GM12878 (cell line): ENCODE measurements at regions not wholly inside any gene's neighbourhood (a gene's known extent, or its start where the extent isn't known, plus 50 kb on each side); places are given as distances from the start of the nearest gene placed in this dataset.

ENCODE experiments used
- ATAC-seq: fragments of 200-7000 bp; cut with Tn5 transposase; 3 replicates; pipeline ENCODE4 v1.9.1; 2020; ENCODE audit warnings: mild to moderate bottlenecking, moderate library complexity
- BruUV-seq: library from RNA; stranded (reverse); fragments of 400-500 nt; replicated peaks from 2 replicates; lab custom pipeline; 2021; lab: Mats Ljungman, UMichigan
- CTCF ChIA-PET: fragments of 300-600 bp; sonication (Branson Sonifier 250); formaldehyde crosslinking; extraction: SDS; loops from one replicate; lab custom pipeline; 2021; ENCODE audit warnings: inconsistent platforms; lab: Yijun Ruan, JAX
- POLR2A ChIA-PET: fragments of 350-600 bp; formaldehyde crosslinking; extraction: SDS; loops from one replicate; lab custom pipeline; 2021; ENCODE audit warnings: inconsistent platforms; lab: Charles Lee
- RAD21 ChIA-PET: fragments of 300-600 bp; sonication (Branson Sonifier 250); formaldehyde crosslinking; loops from one replicate; lab custom pipeline; 2023; ENCODE audit warnings: antibody characterized with exemption; ENCODE audit not compliant: unreplicated experiment; lab: Charles Lee
- SMC1A ChIA-PET: fragments of 300-600 bp; sonication (Branson Sonifier 250); formaldehyde crosslinking; loops from one replicate; lab custom pipeline; 2023; ENCODE audit not compliant: unreplicated experiment, uncharacterized antibody; lab: Charles Lee
- DNase-seq: peaks from one replicate; pipeline ENCODE4 v3.0.0-alpha.2; 2011; ENCODE audit warnings: low read depth, low spot score
- FAIRE-seq: peaks from 3 replicates; lab custom pipeline; 2011; peaks lifted over from hg19 to GRCh38; lab: Jason Lieb, UNC
- H2AFZ ChIP-seq: 2 replicates; pipeline ENCODE4 v1.6.0; 2011; ENCODE audit warnings: low read depth, low read length, control low read depth; ENCODE audit not compliant: control insufficient read depth
- H3K27ac ChIP-seq: 2 replicates; pipeline ENCODE4 v1.5.1; 2011; ENCODE audit warnings: control low read depth; ENCODE audit not compliant: control insufficient read depth, insufficient read depth
- H3K27me3 ChIP-seq, 2 experiments: replicated peaks in 1 of 2; 2 replicates each; pipeline versions ENCODE4 v1.6.0 to v1.6.1; 2011; ENCODE audit warnings: low read length in 1 of 2; ENCODE audit not compliant: control insufficient read depth in 2 of 2, insufficient read depth in 2 of 2
- H3K36me3 ChIP-seq, 2 experiments: 2 replicates each; pipeline ENCODE4 v1.5.1; 2011; ENCODE audit warnings: low read length in 1 of 2; ENCODE audit not compliant: control insufficient read depth in 2 of 2, insufficient read depth in 2 of 2
- H3K4me1 ChIP-seq: 2 replicates; pipeline ENCODE4 v1.6.1; 2011; ENCODE audit warnings: mild to moderate bottlenecking, low read length, moderate library complexity, mixed read lengths; ENCODE audit not compliant: control insufficient read depth, insufficient read depth
- H3K4me2 ChIP-seq: 2 replicates; pipeline ENCODE4 v1.6.0; 2011; ENCODE audit warnings: control low read depth; ENCODE audit not compliant: control insufficient read depth, insufficient read depth
- H3K4me3 ChIP-seq: fragments of 200-600 bp; sonication (generic); 2 replicates; pipeline ENCODE4 v1.5.1; 2016
- H3K79me2 ChIP-seq: 2 replicates; pipeline ENCODE4 v1.6.0; 2011; ENCODE audit warnings: low read length; ENCODE audit not compliant: control insufficient read depth, insufficient read depth
- H3K9ac ChIP-seq: 2 replicates; pipeline ENCODE4 v1.8.0; 2011; ENCODE audit warnings: low read length, control low read depth, mixed read lengths; ENCODE audit not compliant: control insufficient read depth, insufficient read depth
- H3K9me3 ChIP-seq: replicated peaks from 3 replicates; pipeline ENCODE4 v1.5.1; 2011; ENCODE audit warnings: mild to moderate bottlenecking, low read length; ENCODE audit not compliant: control insufficient read depth, insufficient read depth
- H4K20me1 ChIP-seq: 2 replicates; pipeline ENCODE4 v1.6.0; 2011; ENCODE audit not compliant: control insufficient read depth, insufficient read depth
- EZH2 ChIP-seq: IDR thresholded peaks from 2 replicates; pipeline ENCODE4 v1.6.1; 2012; ENCODE audit warnings: low read depth, mild to moderate bottlenecking, control low read depth, inconsistent platforms, low read length, borderline replicate concordance; ENCODE audit not compliant: control insufficient read depth
- HDGF ChIP-seq: fragments of 450-650 bp; IDR thresholded peaks from 2 replicates; pipeline ENCODE4 v1.6.1; 2016; ENCODE audit warnings: antibody characterized with exemption
- IKZF1 ChIP-seq: fragments of 450-650 bp; conservative IDR thresholded peaks from 2 replicates; pipeline ENCODE4 v1.6.1; 2017; ENCODE audit warnings: antibody characterized with exemption, mild to moderate bottlenecking
- IKZF2 ChIP-seq, 2 experiments: fragments of 450-650 bp; IDR thresholded peaks; 2 replicates each; pipeline ENCODE4 v1.6.1; 2017; ENCODE audit warnings: mild to moderate bottlenecking in 2 of 2, moderate library complexity in 2 of 2
- SREBF1 ChIP-seq: IDR thresholded peaks from 2 replicates; pipeline ENCODE4 v1.6.1; 2012; ENCODE audit warnings: mild to moderate bottlenecking, low read length
- ZBED1 ChIP-seq: IDR thresholded peaks from 2 replicates; pipeline ENCODE4 v1.6.1; 2016; ENCODE audit warnings: borderline replicate concordance
- ZZZ3 ChIP-seq: IDR thresholded peaks from 2 replicates; pipeline ENCODE4 v1.6.1; 2011; ENCODE audit warnings: low read depth; ENCODE audit not compliant: control insufficient read depth, insufficient read length
- WGBS: methylation state at CpG from one replicate; pipeline ENCODE4 v1.1.6; 2016; ENCODE audit warnings: low lambda C conversion rate; ENCODE audit not compliant: insufficient replicate concordance, insufficient coverage; ENCODE audit errors: missing lambda C conversion rate; 5-methylcytosine and 5-hydroxymethylcytosine counted together
- in situ Hi-C: fragments of 300-500 bp; cut with MboI; formaldehyde crosslinking; loops from 9 replicates; pipeline ENCODE4 v1.14.3; 2018; ENCODE audit warnings: mixed read lengths
- intact Hi-C: fragments of 100-400 bp; cut with micrococcal nuclease; formaldehyde crosslinking; loops from one replicate; pipeline ENCODE4 v1.14.2; 2022; ENCODE audit not compliant: unreplicated experiment
- TF ChIP-seq, protein P1 (sequence below): IDR thresholded peaks from 2 replicates; pipeline ENCODE4 v1.6.1; 2011; ENCODE audit warnings: borderline replicate concordance, low read depth, mild to moderate bottlenecking, moderate library complexity, low read length; ENCODE audit not compliant: insufficient read depth, poor library complexity, severe bottlenecking
- TF ChIP-seq, protein P2 (sequence below): IDR thresholded peaks from 2 replicates; pipeline ENCODE4 v1.6.1; 2012; ENCODE audit warnings: low read length, inconsistent platforms
- TF ChIP-seq, protein P3 (sequence below): fragments of 450-650 bp; IDR thresholded peaks from 2 replicates; pipeline ENCODE4 v1.6.1; 2016; ENCODE audit warnings: mild to moderate bottlenecking
- TF ChIP-seq, protein P4 (sequence below): fragments of 450-650 bp; IDR thresholded peaks from 2 replicates; pipeline ENCODE4 v1.6.1; 2017; ENCODE audit warnings: low read depth, mild to moderate bottlenecking, moderate library complexity

DNA sequence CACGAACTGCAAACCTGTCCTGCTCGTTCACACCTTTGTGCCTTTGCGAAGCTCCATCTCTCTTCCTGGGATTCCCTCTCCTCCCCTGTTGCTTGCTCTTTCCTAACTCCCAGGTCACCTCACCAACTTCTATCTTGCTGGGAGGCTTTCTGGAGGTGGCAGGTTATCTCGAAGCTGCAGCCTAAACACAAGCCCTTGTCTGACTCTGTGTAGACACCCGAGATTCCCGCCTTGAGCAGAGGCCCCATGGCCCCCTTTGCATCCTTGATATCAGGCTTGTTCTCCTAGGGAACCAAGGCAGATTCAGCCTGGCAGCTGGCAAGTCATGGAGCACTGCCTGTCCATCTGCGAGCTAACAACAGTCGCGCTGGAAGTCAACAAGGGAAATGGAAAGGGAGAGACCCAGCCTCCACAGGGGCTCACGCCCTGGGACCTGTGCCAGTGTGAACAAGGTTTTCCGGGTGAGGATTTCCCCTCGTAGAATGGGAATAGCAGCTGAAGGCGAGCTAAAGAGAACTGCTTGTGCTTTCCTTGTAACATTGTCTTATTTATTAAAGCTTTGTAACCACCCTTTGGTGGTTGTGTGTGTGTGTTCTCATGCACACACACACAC, 109.5 kb upstream of the JUN start:
- FAIRE-seq (no peak), ATAC-seq (no peak)
- RAD21 ChIA-PET: interaction anchor here (1.0 kb wide), 1 partner anchor 10 kb away, joined by 3 read pairs; no protein-coding TSS in a partner anchor

More for the DNA sequence above, 109.5 kb upstream of the JUN start:
- TF ChIP-seq EZH2 (no peak), IKZF1 (no peak), IKZF2 (IDR thresholded peaks at IDR 0.05) (no peak), ZZZ3 (no peak), SREBF1 (no peak), HDGF (no peak), ZBED1 (no peak)
- TF ChIP-seq, protein P1, sequence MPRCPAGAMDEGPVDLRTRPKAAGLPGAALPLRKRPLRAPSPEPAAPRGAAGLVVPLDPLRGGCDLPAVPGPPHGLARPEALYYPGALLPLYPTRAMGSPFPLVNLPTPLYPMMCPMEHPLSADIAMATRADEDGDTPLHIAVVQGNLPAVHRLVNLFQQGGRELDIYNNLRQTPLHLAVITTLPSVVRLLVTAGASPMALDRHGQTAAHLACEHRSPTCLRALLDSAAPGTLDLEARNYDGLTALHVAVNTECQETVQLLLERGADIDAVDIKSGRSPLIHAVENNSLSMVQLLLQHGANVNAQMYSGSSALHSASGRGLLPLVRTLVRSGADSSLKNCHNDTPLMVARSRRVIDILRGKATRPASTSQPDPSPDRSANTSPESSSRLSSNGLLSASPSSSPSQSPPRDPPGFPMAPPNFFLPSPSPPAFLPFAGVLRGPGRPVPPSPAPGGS: no peak
- TF ChIP-seq, protein P2, sequence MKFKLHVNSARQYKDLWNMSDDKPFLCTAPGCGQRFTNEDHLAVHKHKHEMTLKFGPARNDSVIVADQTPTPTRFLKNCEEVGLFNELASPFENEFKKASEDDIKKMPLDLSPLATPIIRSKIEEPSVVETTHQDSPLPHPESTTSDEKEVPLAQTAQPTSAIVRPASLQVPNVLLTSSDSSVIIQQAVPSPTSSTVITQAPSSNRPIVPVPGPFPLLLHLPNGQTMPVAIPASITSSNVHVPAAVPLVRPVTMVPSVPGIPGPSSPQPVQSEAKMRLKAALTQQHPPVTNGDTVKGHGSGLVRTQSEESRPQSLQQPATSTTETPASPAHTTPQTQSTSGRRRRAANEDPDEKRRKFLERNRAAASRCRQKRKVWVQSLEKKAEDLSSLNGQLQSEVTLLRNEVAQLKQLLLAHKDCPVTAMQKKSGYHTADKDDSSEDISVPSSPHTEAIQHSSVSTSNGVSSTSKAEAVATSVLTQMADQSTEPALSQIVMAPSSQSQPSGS: no peak
- TF ChIP-seq, protein P3, sequence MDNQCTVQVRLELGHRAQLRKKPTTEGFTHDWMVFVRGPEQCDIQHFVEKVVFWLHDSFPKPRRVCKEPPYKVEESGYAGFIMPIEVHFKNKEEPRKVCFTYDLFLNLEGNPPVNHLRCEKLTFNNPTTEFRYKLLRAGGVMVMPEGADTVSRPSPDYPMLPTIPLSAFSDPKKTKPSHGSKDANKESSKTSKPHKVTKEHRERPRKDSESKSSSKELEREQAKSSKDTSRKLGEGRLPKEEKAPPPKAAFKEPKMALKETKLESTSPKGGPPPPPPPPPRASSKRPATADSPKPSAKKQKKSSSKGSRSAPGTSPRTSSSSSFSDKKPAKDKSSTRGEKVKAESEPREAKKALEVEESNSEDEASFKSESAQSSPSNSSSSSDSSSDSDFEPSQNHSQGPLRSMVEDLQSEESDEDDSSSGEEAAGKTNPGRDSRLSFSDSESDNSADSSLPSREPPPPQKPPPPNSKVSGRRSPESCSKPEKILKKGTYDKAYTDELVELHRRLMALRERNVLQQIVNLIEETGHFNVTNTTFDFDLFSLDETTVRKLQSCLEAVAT: no peak
- TF ChIP-seq, protein P4, sequence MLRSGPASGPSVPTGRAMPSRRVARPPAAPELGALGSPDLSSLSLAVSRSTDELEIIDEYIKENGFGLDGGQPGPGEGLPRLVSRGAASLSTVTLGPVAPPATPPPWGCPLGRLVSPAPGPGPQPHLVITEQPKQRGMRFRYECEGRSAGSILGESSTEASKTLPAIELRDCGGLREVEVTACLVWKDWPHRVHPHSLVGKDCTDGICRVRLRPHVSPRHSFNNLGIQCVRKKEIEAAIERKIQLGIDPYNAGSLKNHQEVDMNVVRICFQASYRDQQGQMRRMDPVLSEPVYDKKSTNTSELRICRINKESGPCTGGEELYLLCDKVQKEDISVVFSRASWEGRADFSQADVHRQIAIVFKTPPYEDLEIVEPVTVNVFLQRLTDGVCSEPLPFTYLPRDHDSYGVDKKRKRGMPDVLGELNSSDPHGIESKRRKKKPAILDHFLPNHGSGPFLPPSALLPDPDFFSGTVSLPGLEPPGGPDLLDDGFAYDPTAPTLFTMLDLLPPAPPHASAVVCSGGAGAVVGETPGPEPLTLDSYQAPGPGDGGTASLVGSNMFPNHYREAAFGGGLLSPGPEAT: no peak
- Histone ChIP-seq H3K27me3 (no peaks in the 10 kb centered on the region; a peak in 1 of 4 replicates), H2AFZ (no peak overlapping the region), H4K20me1 (no peaks in the 10 kb centered on the region), H3K4me2 (no peak overlapping the region), H3K4me3 (no peak overlapping the region), H3K4me1 (no peaks in the 10 kb centered on the region), H3K9me3 (no peaks in the 10 kb centered on the region), H3K36me3 (no peaks in the 10 kb centered on the region), H3K9ac (no peak overlapping the region), H3K79me2 (no peaks in the 10 kb centered on the region), H3K27ac (no peak overlapping the region)
- SMC1A ChIA-PET: interaction anchor here (1.4 to 1.8 kb wide), 5 partner anchors 7 to 17 kb away, joined by 3 to 8 read pairs (median 4); no protein-coding TSS in a partner anchor
- in situ Hi-C loops (no loop called here), intact Hi-C loops (no loop called here)
- DNase-seq: no peak
- CTCF ChIA-PET: interaction anchor here (0.8 kb wide), 1 partner anchor 397 kb away, joined by 3 read pairs; no protein-coding TSS in a partner anchor
- 85% methylated on average over 12 of the region's 13 CpGs for WGBS
- POLR2A ChIA-PET: no interaction called here
- no TSS peak for BruUV-seq
